Breast epithelium (tissue), 3 donors: ENCODE measurements at regions not wholly inside any gene's neighbourhood (a gene's known extent, or its start where the extent isn't known, plus 50 kb on each side); places are given as distances from the start of the nearest gene placed in this dataset.

Source experiments
- POLR2AphosphoS5 ChIP-seq, 3 donors: sonication (generic); formaldehyde crosslinking; IDR thresholded peaks; one replicate each; pipeline ENCODE4 v1.6.1; 2017; ENCODE audit warnings: antibody characterized with exemption in 3 of 3
- TF ChIP-seq, protein P1 (sequence below), 3 donors: fragments of 450-650 bp; IDR thresholded peaks; one replicate each; pipeline ENCODE4 v1.5.1; 2016 to 2017; ENCODE audit warnings: antibody characterized with exemption in 3 of 3, mild to moderate bottlenecking in 3 of 3, moderate library complexity in 3 of 3

DNA sequence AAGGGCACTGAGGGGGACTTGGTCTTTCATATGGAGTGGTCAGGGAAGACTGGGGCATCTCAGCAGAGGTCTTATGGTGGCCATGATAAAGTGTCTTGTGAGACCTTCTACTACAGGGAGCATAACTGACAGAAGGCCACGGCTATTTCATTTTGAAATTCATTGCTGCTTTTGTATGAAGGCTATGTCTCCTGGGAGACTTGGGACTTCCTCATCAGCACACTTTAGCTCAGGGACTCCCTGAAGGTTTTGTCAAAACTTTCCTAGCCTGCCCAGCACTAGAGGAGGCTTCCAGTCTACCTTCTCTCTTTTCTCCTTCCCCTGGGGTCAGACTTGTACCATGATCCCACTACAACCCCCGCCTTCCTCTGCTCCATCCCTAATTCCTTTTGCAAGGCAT is 77.2 kb upstream of the RASGRF1 start:
- TF ChIP-seq, protein P1, sequence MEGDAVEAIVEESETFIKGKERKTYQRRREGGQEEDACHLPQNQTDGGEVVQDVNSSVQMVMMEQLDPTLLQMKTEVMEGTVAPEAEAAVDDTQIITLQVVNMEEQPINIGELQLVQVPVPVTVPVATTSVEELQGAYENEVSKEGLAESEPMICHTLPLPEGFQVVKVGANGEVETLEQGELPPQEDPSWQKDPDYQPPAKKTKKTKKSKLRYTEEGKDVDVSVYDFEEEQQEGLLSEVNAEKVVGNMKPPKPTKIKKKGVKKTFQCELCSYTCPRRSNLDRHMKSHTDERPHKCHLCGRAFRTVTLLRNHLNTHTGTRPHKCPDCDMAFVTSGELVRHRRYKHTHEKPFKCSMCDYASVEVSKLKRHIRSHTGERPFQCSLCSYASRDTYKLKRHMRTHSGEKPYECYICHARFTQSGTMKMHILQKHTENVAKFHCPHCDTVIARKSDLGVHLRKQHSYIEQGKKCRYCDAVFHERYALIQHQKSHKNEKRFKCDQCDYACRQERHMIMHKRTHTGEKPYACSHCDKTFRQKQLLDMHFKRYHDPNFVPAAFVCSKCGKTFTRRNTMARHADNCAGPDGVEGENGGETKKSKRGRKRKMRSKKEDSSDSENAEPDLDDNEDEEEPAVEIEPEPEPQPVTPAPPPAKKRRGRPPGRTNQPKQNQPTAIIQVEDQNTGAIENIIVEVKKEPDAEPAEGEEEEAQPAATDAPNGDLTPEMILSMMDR (IDR thresholded peaks at IDR 0.05), result no peak
- no peak for TF ChIP-seq POLR2AphosphoS5 (IDR thresholded peaks at IDR 0.05)
